Nephron (organoid): ENCODE measurements at regions not wholly inside any gene's neighbourhood (a gene's known extent, or its start where the extent isn't known, plus 50 kb on each side); places are given as distances from the start of the nearest gene placed in this dataset.

ENCODE experiments used
- H3K27ac Mint-ChIP-seq, 3 experiments: 2 replicates each; pipeline ENCODE4 v1.8.0; 2020; ENCODE audit warnings: mixed read lengths in 3 of 3, mild to moderate bottlenecking in 2 of 3, moderate library complexity in 1 of 3
- H3K27me3 Mint-ChIP-seq: 2 replicates; pipeline ENCODE4 v1.8.0; 2021; ENCODE audit warnings: low read depth, mild to moderate bottlenecking, moderate library complexity, mixed read lengths
- H3K36me3 Mint-ChIP-seq: 2 replicates; pipeline ENCODE4 v1.8.0; 2020; ENCODE audit warnings: low read depth, mixed read lengths
- H3K4me1 Mint-ChIP-seq: 2 replicates; pipeline ENCODE4 v1.8.0; 2020; ENCODE audit warnings: mixed read lengths
- H3K4me3 Mint-ChIP-seq, 3 experiments: 2 replicates each; pipeline ENCODE4 v1.8.0; 2020; ENCODE audit warnings: mild to moderate bottlenecking in 3 of 3, mixed read lengths in 3 of 3, moderate library complexity in 2 of 3
- H3K9me3 Mint-ChIP-seq: 2 replicates; pipeline ENCODE4 v1.8.0; 2020; ENCODE audit warnings: mixed read lengths
- TF ChIP-seq, protein P1 (sequence below), 3 experiments: fragments of 200-600 bp; sonication (generic); IDR thresholded peaks; one replicate each; pipeline ENCODE4 v1.5.0; 2021; ENCODE audit warnings: antibody characterized with exemption in 3 of 3; ENCODE audit not compliant: unreplicated experiment in 3 of 3

DNA sequence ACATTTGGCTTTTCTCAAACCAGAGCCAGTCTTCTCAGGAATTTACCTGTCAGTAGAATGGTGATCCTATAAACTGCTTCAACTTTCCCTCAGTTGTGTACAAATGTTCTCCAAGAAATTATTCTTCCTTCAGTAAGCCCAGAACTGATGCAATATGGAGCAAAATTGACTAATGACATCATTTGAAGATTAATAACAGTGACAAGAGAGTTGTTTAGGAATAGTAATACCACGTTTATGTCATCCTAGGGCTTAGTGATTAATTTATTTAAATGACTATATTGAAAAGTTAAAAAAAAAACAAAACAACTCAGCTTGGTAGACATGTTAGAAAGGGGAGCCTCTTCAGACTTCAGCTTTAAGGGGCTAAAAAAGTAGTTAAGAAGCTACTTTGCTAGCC lies 933.2 kb downstream of the GATA3 start:
- no peak overlapping the region for H3K4me3 Mint-ChIP-seq
- H3K36me3 Mint-ChIP-seq: no peaks in the 10 kb centered on the region
- no peak overlapping the region for H3K27ac Mint-ChIP-seq
- no peaks in the 10 kb centered on the region for H3K4me1 Mint-ChIP-seq
- no peaks in the 10 kb centered on the region for H3K9me3 Mint-ChIP-seq
- TF ChIP-seq, protein P1, sequence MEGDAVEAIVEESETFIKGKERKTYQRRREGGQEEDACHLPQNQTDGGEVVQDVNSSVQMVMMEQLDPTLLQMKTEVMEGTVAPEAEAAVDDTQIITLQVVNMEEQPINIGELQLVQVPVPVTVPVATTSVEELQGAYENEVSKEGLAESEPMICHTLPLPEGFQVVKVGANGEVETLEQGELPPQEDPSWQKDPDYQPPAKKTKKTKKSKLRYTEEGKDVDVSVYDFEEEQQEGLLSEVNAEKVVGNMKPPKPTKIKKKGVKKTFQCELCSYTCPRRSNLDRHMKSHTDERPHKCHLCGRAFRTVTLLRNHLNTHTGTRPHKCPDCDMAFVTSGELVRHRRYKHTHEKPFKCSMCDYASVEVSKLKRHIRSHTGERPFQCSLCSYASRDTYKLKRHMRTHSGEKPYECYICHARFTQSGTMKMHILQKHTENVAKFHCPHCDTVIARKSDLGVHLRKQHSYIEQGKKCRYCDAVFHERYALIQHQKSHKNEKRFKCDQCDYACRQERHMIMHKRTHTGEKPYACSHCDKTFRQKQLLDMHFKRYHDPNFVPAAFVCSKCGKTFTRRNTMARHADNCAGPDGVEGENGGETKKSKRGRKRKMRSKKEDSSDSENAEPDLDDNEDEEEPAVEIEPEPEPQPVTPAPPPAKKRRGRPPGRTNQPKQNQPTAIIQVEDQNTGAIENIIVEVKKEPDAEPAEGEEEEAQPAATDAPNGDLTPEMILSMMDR (IDR thresholded peaks at IDR 0.05; ENCODE audit: unreplicated experiment in 3 of 3): no peak
- no peaks in the 10 kb centered on the region for H3K27me3 Mint-ChIP-seq

DNA sequence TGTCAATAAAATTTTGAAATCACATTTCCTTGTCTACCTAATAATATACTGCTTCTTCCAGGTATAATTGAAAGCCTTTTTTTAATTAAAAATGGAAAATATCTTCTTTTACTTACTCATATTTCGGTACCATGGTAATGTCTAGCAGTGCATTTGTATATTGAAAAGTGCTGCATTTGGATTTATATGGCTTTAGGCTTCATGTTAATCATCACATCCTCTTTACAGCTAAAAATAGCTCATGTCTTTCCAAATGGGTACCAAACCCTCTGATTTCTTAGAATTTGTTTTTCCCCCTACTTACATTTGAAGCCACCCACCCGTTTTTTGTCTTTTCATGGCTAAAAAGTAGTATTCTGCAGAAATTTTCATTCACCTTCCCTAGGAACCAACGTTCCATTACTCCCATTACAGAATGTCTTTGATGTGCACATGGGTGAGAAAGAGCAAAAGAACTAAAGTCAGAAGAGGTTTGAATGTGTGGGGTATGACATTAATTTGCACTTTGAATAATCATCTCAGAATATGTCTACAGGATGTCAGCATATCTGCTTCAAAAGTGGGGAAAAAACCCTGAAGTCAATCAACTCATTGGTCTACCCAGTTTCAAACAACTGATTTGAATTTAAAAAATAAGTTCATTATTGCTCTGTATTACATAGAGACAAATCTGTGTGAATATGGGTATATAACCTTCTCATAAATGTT lies 935.9 kb downstream of the GATA3 start:
- Mint-ChIP-seq H3K27me3 (no peaks in the 10 kb centered on the region), H3K4me1 (no peaks in the 10 kb centered on the region), H3K27ac (no peak overlapping the region), H3K4me3 (no peak overlapping the region), H3K36me3 (no peaks in the 10 kb centered on the region), H3K9me3 (no peaks in the 10 kb centered on the region)
- TF ChIP-seq, protein P1 (IDR thresholded peaks at IDR 0.05; ENCODE audit: unreplicated experiment in 3 of 3): no peak

DNA sequence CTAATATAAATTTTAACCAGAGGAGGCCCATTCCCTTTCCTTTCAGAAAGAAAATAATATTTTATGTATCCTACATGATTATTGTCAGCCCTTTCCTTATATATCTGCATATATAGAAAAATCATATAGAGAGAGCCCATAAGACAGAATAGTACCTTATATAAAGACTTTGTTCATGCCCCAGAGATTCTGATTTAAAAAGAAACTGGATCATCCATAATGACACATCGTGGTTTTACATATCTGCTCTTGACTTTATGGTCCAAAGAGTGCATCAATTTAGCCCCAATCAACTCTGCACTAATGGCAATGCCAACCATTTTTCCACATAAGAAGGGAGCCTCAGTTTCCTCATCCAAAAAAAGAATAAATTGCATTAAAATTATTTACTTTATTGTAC lies 937.5 kb downstream of the GATA3 start:
- TF ChIP-seq, protein P1 (IDR thresholded peaks at IDR 0.05; ENCODE audit: unreplicated experiment in 3 of 3): no peak
- no peaks in the 10 kb centered on the region for H3K27me3 Mint-ChIP-seq
- no peak overlapping the region for H3K4me3 Mint-ChIP-seq
- H3K4me1 Mint-ChIP-seq: no peaks in the 10 kb centered on the region
- no peaks in the 10 kb centered on the region for H3K9me3 Mint-ChIP-seq
- H3K36me3 Mint-ChIP-seq: no peaks in the 10 kb centered on the region
- no peak overlapping the region for H3K27ac Mint-ChIP-seq

DNA sequence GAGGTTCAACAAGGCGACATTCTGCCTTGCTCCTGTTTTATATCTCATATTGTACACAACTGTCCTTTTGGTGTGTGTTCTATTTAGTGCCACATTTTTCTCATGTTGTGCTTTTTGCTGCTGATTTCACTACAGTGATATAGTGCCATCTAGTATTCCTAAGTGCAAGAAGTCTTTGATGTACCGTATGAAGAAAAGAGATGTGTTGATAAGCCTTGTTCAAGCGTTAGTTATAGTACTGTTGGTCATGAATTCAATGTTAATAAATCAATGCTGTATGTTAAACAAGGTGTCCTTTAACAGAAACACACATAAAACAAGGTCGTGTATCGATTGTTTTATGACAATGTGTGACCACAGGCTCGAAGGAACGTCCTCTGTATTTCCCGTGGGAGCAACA lies 939.4 kb downstream of the GATA3 start:
- H3K36me3 Mint-ChIP-seq: no peaks in the 10 kb centered on the region
- TF ChIP-seq, protein P1 (IDR thresholded peaks at IDR 0.05; ENCODE audit: unreplicated experiment in 3 of 3): no peak
- H3K4me3 Mint-ChIP-seq: no peak overlapping the region

GRCh38 chr10:8998751-8999150 lies 944.3 kb downstream of the GATA3 start:
- H3K36me3 Mint-ChIP-seq: no peaks in the 10 kb centered on the region
- no peak overlapping the region for H3K27ac Mint-ChIP-seq
- H3K27me3 Mint-ChIP-seq: peaks cover 4% of the 10 kb centered on the region

More for the DNA sequence above, 939.4 kb downstream of the GATA3 start:
- Mint-ChIP-seq H3K27me3 (no peaks in the 10 kb centered on the region), H3K4me1 (peaks cover 6% of the 10 kb centered on the region), H3K9me3 (no peaks in the 10 kb centered on the region), H3K27ac (no peak overlapping the region)

More at GRCh38 chr10:8998751-8999150, 944.3 kb downstream of the GATA3 start:
- Mint-ChIP-seq H3K4me3 (no peak overlapping the region), H3K4me1 (peaks cover 6% of the 10 kb centered on the region), H3K9me3 (no peaks in the 10 kb centered on the region)
- TF ChIP-seq, protein P1 (IDR thresholded peaks at IDR 0.05; ENCODE audit: unreplicated experiment in 3 of 3): no peak
